ENCODE measurements at regions not wholly inside any gene's neighbourhood (a gene's known extent, or its start where the extent isn't known, plus 50 kb on each side); places are given as distances from the start of the nearest gene placed in this dataset.

DNA sequence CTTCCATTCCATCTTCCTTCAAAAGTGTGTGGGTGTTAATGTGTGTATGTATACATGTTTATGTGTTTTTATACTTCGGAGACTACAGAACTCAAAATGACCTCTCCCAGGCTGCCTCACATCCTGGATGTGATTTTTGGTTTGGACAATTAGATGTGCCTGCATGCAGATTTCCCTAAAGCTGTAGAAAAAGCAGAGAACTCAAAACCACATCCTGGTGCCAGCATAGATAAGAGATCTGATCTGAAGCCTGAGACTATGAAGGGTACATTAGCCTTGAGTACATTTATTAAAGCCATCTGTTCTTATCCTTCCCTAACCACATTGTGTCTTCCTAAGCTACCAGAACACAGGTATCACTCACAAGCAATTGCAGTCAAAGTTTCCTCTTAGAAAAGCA lies 319.4 kb upstream of the RASGRP1 start:
- Histone ChIP-seq H3K14ac (ENCODE audit: insufficient read length) (no peak overlapping the region), H3K4me2 (ENCODE audit: insufficient read depth in 1 of 2, low read depth in 2 of 2, low read length in 2 of 2) (no peak overlapping the region), H2AFZ (ENCODE audit: low read length) (no peak overlapping the region), H3K27me3 (replicated peaks in 1 of 4; ENCODE audit: control insufficient read depth in 3 of 4, extremely low read depth in 1 of 4, insufficient read depth in 3 of 4, low read length in 3 of 4) (no peaks in the 10 kb centered on the region), H3K23ac (ENCODE audit: insufficient read length) (no peak overlapping the region), H4K20me1 (replicated peaks in 1 of 2; ENCODE audit: control insufficient read depth in 1 of 2, insufficient read depth in 2 of 2, low read length in 2 of 2) (no peaks in the 10 kb centered on the region), H3K4ac (replicated peaks; ENCODE audit: insufficient read length, low read depth, low read length) (no peak overlapping the region), H3K27ac (ENCODE audit: low read depth, low read length) (no peak overlapping the region), H4K5ac (ENCODE audit: insufficient read length, low read depth, low read length) (no peak overlapping the region), H4K8ac (ENCODE audit: extremely low read depth, insufficient read depth, low read length) (no peak overlapping the region), H2BK5ac (ENCODE audit: low read depth, low read length) (no peak overlapping the region), H3K56ac (replicated peaks; ENCODE audit: insufficient read length, low read depth, low read length) (no peak overlapping the region), H3K79me1 (ENCODE audit: low read depth, low read length) (no peaks in the 10 kb centered on the region), H3K9me3 (ENCODE audit: insufficient read depth in 2 of 2, low read depth in 1 of 2, low read length in 1 of 2) (no peaks in the 10 kb centered on the region), H2BK15ac (ENCODE audit: low read length) (no peak overlapping the region), H2BK12ac (ENCODE audit: low read depth, low read length) (no peak overlapping the region), H3K9ac (replicated peaks in 1 of 4; ENCODE audit: extremely low read depth in 1 of 4, low read depth in 3 of 4, low read length in 3 of 4) (no peak overlapping the region), H3K4me3 (ENCODE audit: extremely low read depth in 1 of 4, insufficient read depth in 2 of 4, low read depth in 3 of 4, low read length in 4 of 4) (no peak overlapping the region), H3K23me2 (ENCODE audit: low read depth, low read length) (no peaks in the 10 kb centered on the region), H3K79me2 (ENCODE audit: control insufficient read depth in 1 of 2, insufficient read depth in 2 of 2, low read length in 2 of 2) (no peaks in the 10 kb centered on the region), H3K36me3 (ENCODE audit: control insufficient read depth in 2 of 4, insufficient read depth in 4 of 4, low read length in 3 of 4) (no peaks in the 10 kb centered on the region), H2BK20ac (ENCODE audit: low read length) (no peak overlapping the region), H2AK5ac (ENCODE audit: low read depth, low read length) (no peak overlapping the region), H2BK120ac (replicated peaks; ENCODE audit: low read depth, low read length) (no peak overlapping the region), H3K18ac (ENCODE audit: extremely low read depth, low read length) (no peak overlapping the region), H3K4me1 (replicated peaks in 1 of 4; ENCODE audit: control insufficient read depth in 3 of 4, insufficient read depth in 4 of 4, low read length in 3 of 4) (no peaks in the 10 kb centered on the region), H4K91ac (replicated peaks; ENCODE audit: insufficient read length, low read length) (no peak overlapping the region)
- CTCF ChIA-PET (ENCODE audit: partially characterized antibody): interaction anchor here (1.2 to 2.3 kb wide), 2 partner anchors 10 to 30 kb away, joined by 3 to 6 read pairs; no protein-coding TSS in a partner anchor
- 71% methylated on average over 1 of the region's 1 CpG; no CpG with 5 or more reads in 1 of the 2 experiments for WGBS, 2 experiments (ENCODE audit: extremely low coverage in 1 of 2, insufficient coverage in 1 of 2, insufficient read length in 1 of 2, insufficient replicate concordance in 2 of 2, low coverage in 1 of 2, low lambda C conversion rate in 2 of 2, missing lambda C conversion rate in 1 of 2)
- FAIRE-seq (no peak), DNase-seq (ENCODE audit: low read depth in 1 of 2, low spot score in 2 of 2) (no peak)
- POLR2A ChIA-PET (ENCODE audit: partially characterized antibody): no interaction called here
- TF ChIP-seq CBX8 (IDR thresholded peaks at IDR 0.05; ENCODE audit: borderline replicate concordance, low read depth, low read length) (no peak), SP4 (IDR thresholded peaks at IDR 0.05; ENCODE audit: low read length) (no peak), RAD21 (IDR thresholded peaks at IDR 0.05 in 1 of 2, conservative IDR thresholded peaks at IDR 0.05 in 1 of 2; ENCODE audit: low read depth in 2 of 2, low read length in 2 of 2) (no peak), RNF2 (IDR thresholded peaks at IDR 0.05; ENCODE audit: borderline replicate concordance, low read depth, low read length, missing control alignments, poor library complexity, severe bottlenecking) (no peak)
- TF ChIP-seq, protein P1, sequence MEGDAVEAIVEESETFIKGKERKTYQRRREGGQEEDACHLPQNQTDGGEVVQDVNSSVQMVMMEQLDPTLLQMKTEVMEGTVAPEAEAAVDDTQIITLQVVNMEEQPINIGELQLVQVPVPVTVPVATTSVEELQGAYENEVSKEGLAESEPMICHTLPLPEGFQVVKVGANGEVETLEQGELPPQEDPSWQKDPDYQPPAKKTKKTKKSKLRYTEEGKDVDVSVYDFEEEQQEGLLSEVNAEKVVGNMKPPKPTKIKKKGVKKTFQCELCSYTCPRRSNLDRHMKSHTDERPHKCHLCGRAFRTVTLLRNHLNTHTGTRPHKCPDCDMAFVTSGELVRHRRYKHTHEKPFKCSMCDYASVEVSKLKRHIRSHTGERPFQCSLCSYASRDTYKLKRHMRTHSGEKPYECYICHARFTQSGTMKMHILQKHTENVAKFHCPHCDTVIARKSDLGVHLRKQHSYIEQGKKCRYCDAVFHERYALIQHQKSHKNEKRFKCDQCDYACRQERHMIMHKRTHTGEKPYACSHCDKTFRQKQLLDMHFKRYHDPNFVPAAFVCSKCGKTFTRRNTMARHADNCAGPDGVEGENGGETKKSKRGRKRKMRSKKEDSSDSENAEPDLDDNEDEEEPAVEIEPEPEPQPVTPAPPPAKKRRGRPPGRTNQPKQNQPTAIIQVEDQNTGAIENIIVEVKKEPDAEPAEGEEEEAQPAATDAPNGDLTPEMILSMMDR (IDR thresholded peaks at IDR 0.05; ENCODE audit: control extremely low read depth in 1 of 3, insufficient read depth in 1 of 3, low read depth in 1 of 3, low read length in 3 of 3): no peak
